Heart left ventricle (tissue), 13 donors: ENCODE measurements at regions not wholly inside any gene's neighbourhood (a gene's known extent, or its start where the extent isn't known, plus 50 kb on each side); places are given as distances from the start of the nearest gene placed in this dataset.

Source experiments
- POLR2A ChIP-seq, 2 donors: fragments of 450-650 bp; IDR thresholded peaks; one replicate each; pipeline ENCODE4 v1.6.1; 2017; ENCODE audit warnings: antibody characterized with exemption in 2 of 2, mild to moderate bottlenecking in 2 of 2, moderate library complexity in 2 of 2
- TF ChIP-seq, protein P1 (sequence below), 12 donors: fragments of 200-600 bp; sonication (generic) in 4 of 12; IDR thresholded peaks; one replicate each; pipeline versions ENCODE4 v1.5.0 to v1.8.0; 2018 to 2022; ENCODE audit warnings: antibody characterized with exemption in 12 of 12, mild to moderate bottlenecking in 5 of 12
- donor health status: ischemic (EF 13 %, LVEDD 7.1; RV severe dilation, severe dysfunction).
- donor health status: DM: no; HTN: yes; CAD: no.
- donor health status: DM: no; HTN: no; CAD: no.
- donor health status: ischemic (EF 25% LVEDD 6.9; RV normal size, moderate dysfunction).
- donor health status: ischemic (EF 25% LVEDD 5.7; RV mildly dilated, moderate dysfunction).
- donor health status: ischemic (EF 35%, LVEDD 5.7; RV mildly dilated, moderate dysfunction).
- donor health status: nonischemic (EF 11% LVEDD 7.7; RV severe dilation, severe dysfunction).
- donor health status: DM: yes; HTN: yes; CAD: no.
- donor health status: PGD.
- donor health status: ischemic (EF 29% LVEDD 5.4; RV normal size, mild dysfunction).
- donor health status: nonischemic (EF 23%, LVEDD 6.1; RV moderate dilation, normal function).

- TF ChIP-seq, protein P1, sequence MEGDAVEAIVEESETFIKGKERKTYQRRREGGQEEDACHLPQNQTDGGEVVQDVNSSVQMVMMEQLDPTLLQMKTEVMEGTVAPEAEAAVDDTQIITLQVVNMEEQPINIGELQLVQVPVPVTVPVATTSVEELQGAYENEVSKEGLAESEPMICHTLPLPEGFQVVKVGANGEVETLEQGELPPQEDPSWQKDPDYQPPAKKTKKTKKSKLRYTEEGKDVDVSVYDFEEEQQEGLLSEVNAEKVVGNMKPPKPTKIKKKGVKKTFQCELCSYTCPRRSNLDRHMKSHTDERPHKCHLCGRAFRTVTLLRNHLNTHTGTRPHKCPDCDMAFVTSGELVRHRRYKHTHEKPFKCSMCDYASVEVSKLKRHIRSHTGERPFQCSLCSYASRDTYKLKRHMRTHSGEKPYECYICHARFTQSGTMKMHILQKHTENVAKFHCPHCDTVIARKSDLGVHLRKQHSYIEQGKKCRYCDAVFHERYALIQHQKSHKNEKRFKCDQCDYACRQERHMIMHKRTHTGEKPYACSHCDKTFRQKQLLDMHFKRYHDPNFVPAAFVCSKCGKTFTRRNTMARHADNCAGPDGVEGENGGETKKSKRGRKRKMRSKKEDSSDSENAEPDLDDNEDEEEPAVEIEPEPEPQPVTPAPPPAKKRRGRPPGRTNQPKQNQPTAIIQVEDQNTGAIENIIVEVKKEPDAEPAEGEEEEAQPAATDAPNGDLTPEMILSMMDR (IDR thresholded peaks at IDR 0.05) = no peak
- TF ChIP-seq POLR2A (IDR thresholded peaks at IDR 0.05) = no peak
Measured at GRCh38 chr2:48147719-48148118, 166.8 kb upstream of the FOXN2 start.
